ENCODE measurements at regions not wholly inside any gene's neighbourhood (a gene's known extent, or its start where the extent isn't known, plus 50 kb on each side); places are given as distances from the start of the nearest gene placed in this dataset.
A peak's percentile ranks its signal among the peaks of the same experiment; 100 is the strongest.

- H3K27ac ChIP-seq (ENCODE audit: low read depth in 2 of 2, low read length in 2 of 2), result no peak overlapping the region
- no peak for TF ChIP-seq CTCF (IDR thresholded peaks at IDR 0.05; ENCODE audit: borderline replicate concordance, extremely low read depth, insufficient read depth)
- H3K9me3 ChIP-seq (ENCODE audit: control insufficient read depth in 2 of 3, insufficient read depth in 1 of 3, low read length in 3 of 3), result peaks cover 0 to 4% (median 0%) of the 10 kb centered on the region in 3 donors
- no peak for FAIRE-seq
- no peak overlapping the region for H3K4me3 ChIP-seq (ENCODE audit: low read length in 3 of 3)
- no peak overlapping the region for H3K9ac ChIP-seq (ENCODE audit: low read length in 3 of 3)
- no peaks in the 10 kb centered on the region for H3K27me3 ChIP-seq (ENCODE audit: control insufficient read depth, insufficient read depth, low read length)
- intact Hi-C loops (cut with DNase I), result no loop called here
- H3K36me3 ChIP-seq (ENCODE audit: control insufficient read depth in 2 of 3, insufficient read depth in 3 of 3, low read length in 3 of 3), result no peaks in the 10 kb centered on the region
- no peaks in the 10 kb centered on the region for H3K4me1 ChIP-seq (ENCODE audit: control insufficient read depth in 2 of 3, insufficient read depth in 2 of 3, low read depth in 1 of 3, low read length in 3 of 3)
- peak in 1 of 5 donors; percentile 24 for DNase-seq
Observed at GRCh38 chr10:124302951-124303505, 115.7 kb downstream of the OAT start.

GRCh38 chr10:124301736-124302135, 117.0 kb downstream of the OAT start:
- DNase-seq, result no peak
- H3K4me1 ChIP-seq (ENCODE audit: control insufficient read depth in 2 of 3, insufficient read depth in 2 of 3, low read depth in 1 of 3, low read length in 3 of 3), result no peaks in the 10 kb centered on the region
- no peaks in the 10 kb centered on the region for H3K27me3 ChIP-seq (ENCODE audit: control insufficient read depth, insufficient read depth, low read length)
- TF ChIP-seq CTCF (IDR thresholded peaks at IDR 0.05; ENCODE audit: borderline replicate concordance, extremely low read depth, insufficient read depth), result no peak
- no peak overlapping the region for H3K4me3 ChIP-seq (ENCODE audit: low read length in 3 of 3)
- intact Hi-C loops (cut with DNase I), result no loop called here
- H3K36me3 ChIP-seq (ENCODE audit: control insufficient read depth in 2 of 3, insufficient read depth in 3 of 3, low read length in 3 of 3), result no peaks in the 10 kb centered on the region
- H3K9me3 ChIP-seq (ENCODE audit: control insufficient read depth in 2 of 3, insufficient read depth in 1 of 3, low read length in 3 of 3), result peaks cover 0 to 4% (median 0%) of the 10 kb centered on the region in 3 donors
- FAIRE-seq, result no peak
- H3K27ac ChIP-seq (ENCODE audit: low read depth in 2 of 2, low read length in 2 of 2), result no peak overlapping the region
- H3K9ac ChIP-seq (ENCODE audit: low read length in 3 of 3), result no peak overlapping the region

GRCh38 chr10:124300735-124301134, 118.0 kb downstream of the OAT start:
- H3K36me3 ChIP-seq (ENCODE audit: control insufficient read depth in 2 of 3, insufficient read depth in 3 of 3, low read length in 3 of 3), result no peaks in the 10 kb centered on the region
- DNase-seq (no peak), FAIRE-seq (no peak)
- peaks cover 0 to 4% (median 0%) of the 10 kb centered on the region in 3 donors for H3K9me3 ChIP-seq (ENCODE audit: control insufficient read depth in 2 of 3, insufficient read depth in 1 of 3, low read length in 3 of 3)
- TF ChIP-seq CTCF (IDR thresholded peaks at IDR 0.05; ENCODE audit: borderline replicate concordance, extremely low read depth, insufficient read depth), result no peak
- H3K4me1 ChIP-seq (ENCODE audit: control insufficient read depth in 2 of 3, insufficient read depth in 2 of 3, low read depth in 1 of 3, low read length in 3 of 3), result no peaks in the 10 kb centered on the region
- no peaks in the 10 kb centered on the region for H3K27me3 ChIP-seq (ENCODE audit: control insufficient read depth, insufficient read depth, low read length)
- no peak overlapping the region for H3K27ac ChIP-seq (ENCODE audit: low read depth in 2 of 2, low read length in 2 of 2)
- intact Hi-C loops (cut with DNase I), result no loop called here
- no peak overlapping the region for H3K9ac ChIP-seq (ENCODE audit: low read length in 3 of 3)
- H3K4me3 ChIP-seq (ENCODE audit: low read length in 3 of 3), result no peak overlapping the region

DNA sequence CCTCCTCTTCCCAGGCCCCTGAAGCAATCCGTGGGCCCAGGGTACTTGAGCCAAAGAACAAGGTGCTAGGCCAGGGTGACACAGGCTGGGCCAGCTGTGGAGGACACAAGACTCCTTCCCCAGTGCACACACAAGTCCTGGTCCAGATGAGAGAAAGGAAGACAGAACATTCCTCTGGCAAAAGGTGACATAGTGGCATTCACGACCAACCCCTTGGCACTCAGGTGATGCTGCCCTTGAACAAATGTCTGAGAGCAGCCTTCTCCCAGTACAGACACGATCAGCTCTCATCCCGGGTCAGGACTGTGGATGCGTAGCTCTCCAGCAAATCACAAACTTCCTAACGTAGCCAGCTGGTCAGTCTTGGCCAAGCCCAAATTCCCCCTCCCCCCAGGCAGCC, 118.5 kb downstream of the OAT start:
- Histone ChIP-seq H3K4me3 (ENCODE audit: low read length in 3 of 3) (no peak overlapping the region), H3K9ac (ENCODE audit: low read length in 3 of 3) (no peak overlapping the region), H3K4me1 (ENCODE audit: control insufficient read depth in 2 of 3, insufficient read depth in 2 of 3, low read depth in 1 of 3, low read length in 3 of 3) (no peaks in the 10 kb centered on the region), H3K9me3 (ENCODE audit: control insufficient read depth in 2 of 3, insufficient read depth in 1 of 3, low read length in 3 of 3) (peaks cover 0 to 4% (median 0%) of the 10 kb centered on the region in 3 donors), H3K36me3 (ENCODE audit: control insufficient read depth in 2 of 3, insufficient read depth in 3 of 3, low read length in 3 of 3) (no peaks in the 10 kb centered on the region), H3K27me3 (ENCODE audit: control insufficient read depth, insufficient read depth, low read length) (no peaks in the 10 kb centered on the region), H3K27ac (ENCODE audit: low read depth in 2 of 2, low read length in 2 of 2) (no peak overlapping the region)
- FAIRE-seq (no peak), DNase-seq (peak in 1 of 5 donors; percentile 25)
- TF ChIP-seq CTCF (IDR thresholded peaks at IDR 0.05; ENCODE audit: borderline replicate concordance, extremely low read depth, insufficient read depth), result no peak
- intact Hi-C loops (cut with DNase I), result no loop called here

All from kidney (tissue), 13 donors.